ENCODE measurements at regions not wholly inside any gene's neighbourhood (a gene's known extent, or its start where the extent isn't known, plus 50 kb on each side); places are given as distances from the start of the nearest gene placed in this dataset.

DNA sequence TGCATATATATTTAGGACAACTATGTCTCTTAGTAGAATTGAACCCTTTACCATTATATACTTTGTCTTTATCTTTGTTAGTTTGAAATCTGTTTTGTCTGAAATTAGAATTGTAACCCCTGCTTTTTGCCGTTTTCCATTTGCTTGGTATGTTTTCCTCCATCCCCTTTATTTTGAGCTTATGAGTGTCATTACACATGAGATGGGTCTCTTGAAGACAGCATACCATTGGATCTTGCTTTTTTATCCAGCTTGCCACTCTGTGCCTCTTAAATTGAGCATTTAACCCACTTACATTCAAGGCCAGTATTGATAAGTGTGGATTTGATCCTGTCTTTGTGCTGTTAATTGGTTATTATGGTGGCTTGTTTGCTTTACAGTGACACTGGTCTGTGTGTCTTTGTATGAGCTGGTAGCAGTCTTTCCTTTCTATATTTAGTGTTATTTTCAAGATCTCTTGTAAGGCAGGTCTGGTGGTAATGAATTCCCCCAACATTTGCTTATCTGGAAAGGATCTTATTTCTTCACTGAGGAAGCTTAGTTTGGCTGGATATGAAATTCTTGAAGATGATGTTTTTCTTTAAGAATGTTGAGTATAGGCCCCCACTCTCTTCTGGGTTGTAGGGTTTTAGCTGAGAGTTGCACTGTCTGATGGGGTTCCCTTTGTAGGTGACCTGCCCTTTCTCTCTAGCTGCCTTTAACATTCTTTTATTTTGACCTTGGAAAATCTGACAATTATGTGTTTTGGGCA is 149.5 kb downstream of the AHR start:
- H3K4me3 ChIP-seq (ENCODE audit: low read depth, low read length), result no peak overlapping the region
- TF ChIP-seq CTCF (IDR thresholded peaks at IDR 0.05; ENCODE audit: low read depth, low read length), result no peak

DNA sequence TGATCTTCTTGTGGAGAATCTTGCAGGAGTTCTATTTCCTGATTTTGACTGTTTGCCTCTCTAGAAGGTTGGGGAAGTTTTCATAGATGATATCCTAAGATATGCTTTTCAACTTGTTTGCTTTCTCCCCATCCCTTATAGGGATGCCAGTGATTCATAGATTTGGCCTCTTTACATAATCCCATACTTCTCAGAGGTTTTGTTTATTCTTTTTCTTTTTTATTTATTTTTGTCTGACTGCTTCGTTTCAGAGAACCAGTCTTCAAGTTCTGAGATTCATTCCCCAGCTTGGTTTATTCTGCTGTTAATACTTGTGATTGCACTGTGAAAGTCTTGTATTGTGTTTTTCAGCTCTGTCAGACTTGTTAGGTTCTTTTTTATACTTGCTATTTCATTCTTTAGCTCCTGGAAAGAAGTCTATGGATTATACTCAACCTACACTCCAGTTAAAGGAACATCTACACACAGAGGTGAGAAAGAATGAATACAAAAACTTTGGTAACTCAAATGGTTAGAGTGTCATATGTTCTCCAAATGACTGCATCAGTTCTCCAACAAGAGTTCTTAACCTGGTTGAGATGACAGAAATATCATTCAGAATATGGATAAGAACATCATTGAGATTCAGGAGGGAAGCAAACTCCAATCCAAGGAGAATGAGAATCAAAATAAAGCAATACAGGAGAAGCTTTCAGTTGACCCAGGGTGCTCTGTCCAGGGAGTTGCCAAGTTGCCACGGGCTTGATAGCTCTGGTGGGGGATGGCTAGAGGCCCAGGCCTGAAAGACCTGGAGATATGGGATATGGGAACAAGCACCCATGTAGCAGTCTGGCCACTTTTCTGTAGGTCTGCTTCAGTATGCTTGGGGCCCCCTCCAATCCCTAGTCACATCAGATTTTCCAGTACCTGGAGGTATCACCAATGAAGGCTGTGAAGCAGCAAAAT is 150.3 kb downstream of the AHR start:
- no peak for TF ChIP-seq CTCF (IDR thresholded peaks at IDR 0.05; ENCODE audit: low read depth, low read length)
- H3K4me3 ChIP-seq (ENCODE audit: low read depth, low read length), result no peak overlapping the region

GRCh38 chr7:17456541-17456940 is 158.1 kb downstream of the AHR start:
- no peak for TF ChIP-seq CTCF (IDR thresholded peaks at IDR 0.05; ENCODE audit: low read depth, low read length)
- no peak overlapping the region for H3K4me3 ChIP-seq (ENCODE audit: low read depth, low read length)

DNA sequence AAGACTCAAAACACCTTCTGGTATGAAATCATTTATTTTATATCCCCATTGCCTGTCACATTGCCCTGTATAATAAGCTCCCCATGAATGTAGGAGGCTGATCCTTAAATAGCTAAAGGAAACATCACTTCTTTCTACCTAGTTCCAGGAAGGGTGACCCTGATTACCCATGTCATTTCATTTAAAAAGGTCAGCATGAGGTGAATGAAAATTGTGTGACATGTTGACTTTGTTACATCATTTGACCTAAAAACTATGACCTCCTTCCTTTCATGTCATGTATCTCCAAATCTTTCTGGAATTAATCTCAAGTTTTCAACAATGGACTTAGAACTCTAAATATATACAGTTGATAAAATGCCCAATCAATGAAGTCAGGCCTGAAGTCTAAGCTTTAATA is 161.5 kb downstream of the AHR start:
- TF ChIP-seq CTCF (IDR thresholded peaks at IDR 0.05; ENCODE audit: low read depth, low read length), result no peak
- H3K4me3 ChIP-seq (ENCODE audit: low read depth, low read length), result no peak overlapping the region

- no peak for TF ChIP-seq CTCF (IDR thresholded peaks at IDR 0.05; ENCODE audit: low read depth, low read length)
- H3K4me3 ChIP-seq (ENCODE audit: low read depth, low read length), result no peak overlapping the region
Observed at GRCh38 chr7:17460665-17461064, 162.2 kb downstream of the AHR start.

- TF ChIP-seq CTCF (IDR thresholded peaks at IDR 0.05; ENCODE audit: low read depth, low read length), result no peak
Observed at GRCh38 chr7:17462131-17462631, 163.7 kb downstream of the AHR start.

More at GRCh38 chr7:17462131-17462631, 163.7 kb downstream of the AHR start:
- H3K4me3 ChIP-seq (ENCODE audit: low read depth, low read length), result no peak overlapping the region
